ENCODE measurements at regions not wholly inside any gene's neighbourhood (a gene's known extent, or its start where the extent isn't known, plus 50 kb on each side); places are given as distances from the start of the nearest gene placed in this dataset.

GRCh38 chr4:124133753-124134152 lies 578.8 kb downstream of the ANKRD50 start:
- Mint-ChIP-seq H3K36me3 (ENCODE audit: unreplicated experiment) (peaks cover 10% of the 10 kb centered on the region), H3K27ac (ENCODE audit: unreplicated experiment) (no peak overlapping the region), H3K27me3 (ENCODE audit: unreplicated experiment) (no peaks in the 10 kb centered on the region), H3K9me3 (ENCODE audit: unreplicated experiment) (peaks cover 11% of the 10 kb centered on the region), H3K4me3 (ENCODE audit: unreplicated experiment) (no peak overlapping the region), H3K4me1 (ENCODE audit: low read depth, unreplicated experiment) (no peaks in the 10 kb centered on the region)
- no peak for DNase-seq
- TF ChIP-seq CTCF (IDR thresholded peaks at IDR 0.05; ENCODE audit: partially characterized antibody, unreplicated experiment) = no peak

GRCh38 chr4:124135409-124135813 lies 577.1 kb downstream of the ANKRD50 start:
- TF ChIP-seq CTCF (IDR thresholded peaks at IDR 0.05; ENCODE audit: partially characterized antibody, unreplicated experiment) = no peak
- Mint-ChIP-seq H3K36me3 (ENCODE audit: unreplicated experiment) (peaks cover 11% of the 10 kb centered on the region), H3K9me3 (ENCODE audit: unreplicated experiment) (peaks cover 9% of the 10 kb centered on the region), H3K4me1 (ENCODE audit: low read depth, unreplicated experiment) (no peaks in the 10 kb centered on the region), H3K4me3 (ENCODE audit: unreplicated experiment) (no peak overlapping the region), H3K27ac (ENCODE audit: unreplicated experiment) (no peak overlapping the region), H3K27me3 (ENCODE audit: unreplicated experiment) (no peaks in the 10 kb centered on the region)
- DNase-seq = no peak

- Mint-ChIP-seq H3K27ac (ENCODE audit: unreplicated experiment) (no peak overlapping the region), H3K27me3 (ENCODE audit: unreplicated experiment) (no peaks in the 10 kb centered on the region), H3K4me3 (ENCODE audit: unreplicated experiment) (no peak overlapping the region), H3K36me3 (ENCODE audit: unreplicated experiment) (peaks cover 5% of the 10 kb centered on the region), H3K4me1 (ENCODE audit: low read depth, unreplicated experiment) (no peaks in the 10 kb centered on the region), H3K9me3 (ENCODE audit: unreplicated experiment) (peaks cover 4% of the 10 kb centered on the region)
- DNase-seq = no peak
- TF ChIP-seq CTCF (IDR thresholded peaks at IDR 0.05; ENCODE audit: partially characterized antibody, unreplicated experiment) = no peak
These were observed 573.5 kb downstream of the ANKRD50 start for GRCh38 chr4:124139044-124139443.

GRCh38 chr4:124143632-124144031 lies 568.9 kb downstream of the ANKRD50 start:
- peaks cover 5% of the 10 kb centered on the region for H3K36me3 Mint-ChIP-seq (ENCODE audit: unreplicated experiment)
- TF ChIP-seq CTCF (IDR thresholded peaks at IDR 0.05; ENCODE audit: partially characterized antibody, unreplicated experiment) = no peak
- no peaks in the 10 kb centered on the region for H3K4me1 Mint-ChIP-seq (ENCODE audit: low read depth, unreplicated experiment)
- H3K27ac Mint-ChIP-seq (ENCODE audit: unreplicated experiment) = no peak overlapping the region
- no peak overlapping the region for H3K4me3 Mint-ChIP-seq (ENCODE audit: unreplicated experiment)
- H3K27me3 Mint-ChIP-seq (ENCODE audit: unreplicated experiment) = no peaks in the 10 kb centered on the region
- DNase-seq = no peak
- no peaks in the 10 kb centered on the region for H3K9me3 Mint-ChIP-seq (ENCODE audit: unreplicated experiment)

- no peaks in the 10 kb centered on the region for H3K36me3 Mint-ChIP-seq (ENCODE audit: unreplicated experiment)
- no peak overlapping the region for H3K4me3 Mint-ChIP-seq (ENCODE audit: unreplicated experiment)
- no peak for TF ChIP-seq CTCF (IDR thresholded peaks at IDR 0.05; ENCODE audit: partially characterized antibody, unreplicated experiment)
- H3K27ac Mint-ChIP-seq (ENCODE audit: unreplicated experiment) = no peak overlapping the region
- no peaks in the 10 kb centered on the region for H3K27me3 Mint-ChIP-seq (ENCODE audit: unreplicated experiment)
- H3K9me3 Mint-ChIP-seq (ENCODE audit: unreplicated experiment) = no peaks in the 10 kb centered on the region
- no peaks in the 10 kb centered on the region for H3K4me1 Mint-ChIP-seq (ENCODE audit: low read depth, unreplicated experiment)
- DNase-seq = no peak
These were observed 568.3 kb downstream of the ANKRD50 start for GRCh38 chr4:124144238-124144654.

All from glutamatergic neuron (in vitro differentiated cells).